ENCODE measurements at regions not wholly inside any gene's neighbourhood (a gene's known extent, or its start where the extent isn't known, plus 50 kb on each side); places are given as distances from the start of the nearest gene placed in this dataset.

DNA sequence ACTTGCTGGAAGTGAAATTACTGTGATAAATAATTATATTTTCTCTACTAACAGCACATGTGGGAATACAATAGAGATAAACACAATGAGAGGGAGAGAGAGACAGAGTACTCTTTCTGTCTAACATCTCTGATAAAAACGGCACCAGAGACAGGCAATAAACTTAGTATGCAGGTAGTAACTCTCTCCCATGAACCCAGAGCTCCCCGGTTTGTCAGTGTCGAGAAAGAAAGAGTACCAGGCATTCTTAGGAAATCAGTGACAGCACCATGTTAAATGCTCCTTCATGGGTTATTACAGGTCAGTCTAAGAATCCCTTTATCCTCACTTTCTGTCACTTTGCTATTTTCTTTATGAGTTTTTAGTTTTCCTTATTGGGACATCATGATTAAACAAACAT lies 110.7 kb upstream of the EPHA3 start:
- WGBS, 2 experiments (ENCODE audit: insufficient coverage in 1 of 2, insufficient read length in 1 of 2): 80 to 87% methylated on average over 3 of the region's 3 CpGs
- Mint-ChIP-seq H3K9me3 (no peaks in the 10 kb centered on the region), H3K36me3 (ENCODE audit: low read depth) (no peaks in the 10 kb centered on the region), H3K27ac (no peak overlapping the region), H3K27me3 (ENCODE audit: insufficient read depth) (no peaks in the 10 kb centered on the region), H3K4me3 (no peak overlapping the region), H3K4me1 (no peaks in the 10 kb centered on the region)
- Histone ChIP-seq H3K27me3 (ENCODE audit: control insufficient read depth, insufficient read depth, low read length, poor library complexity, severe bottlenecking) (no peaks in the 10 kb centered on the region), H3K9me3 (ENCODE audit: control insufficient read depth, low read length) (no peaks in the 10 kb centered on the region), H3K27ac (ENCODE audit: low read depth, low read length) (no peak overlapping the region), H3K36me3 (ENCODE audit: control insufficient read depth, insufficient read depth, low read length) (no peaks in the 10 kb centered on the region), H3K4me1 (ENCODE audit: control insufficient read depth, insufficient read depth, low read length) (no peaks in the 10 kb centered on the region), H3K9ac (ENCODE audit: extremely low read depth, low read length, poor library complexity, severe bottlenecking) (no peak overlapping the region), H3K4me3 (ENCODE audit: low read length) (no peak overlapping the region)
- TF ChIP-seq, protein P1, sequence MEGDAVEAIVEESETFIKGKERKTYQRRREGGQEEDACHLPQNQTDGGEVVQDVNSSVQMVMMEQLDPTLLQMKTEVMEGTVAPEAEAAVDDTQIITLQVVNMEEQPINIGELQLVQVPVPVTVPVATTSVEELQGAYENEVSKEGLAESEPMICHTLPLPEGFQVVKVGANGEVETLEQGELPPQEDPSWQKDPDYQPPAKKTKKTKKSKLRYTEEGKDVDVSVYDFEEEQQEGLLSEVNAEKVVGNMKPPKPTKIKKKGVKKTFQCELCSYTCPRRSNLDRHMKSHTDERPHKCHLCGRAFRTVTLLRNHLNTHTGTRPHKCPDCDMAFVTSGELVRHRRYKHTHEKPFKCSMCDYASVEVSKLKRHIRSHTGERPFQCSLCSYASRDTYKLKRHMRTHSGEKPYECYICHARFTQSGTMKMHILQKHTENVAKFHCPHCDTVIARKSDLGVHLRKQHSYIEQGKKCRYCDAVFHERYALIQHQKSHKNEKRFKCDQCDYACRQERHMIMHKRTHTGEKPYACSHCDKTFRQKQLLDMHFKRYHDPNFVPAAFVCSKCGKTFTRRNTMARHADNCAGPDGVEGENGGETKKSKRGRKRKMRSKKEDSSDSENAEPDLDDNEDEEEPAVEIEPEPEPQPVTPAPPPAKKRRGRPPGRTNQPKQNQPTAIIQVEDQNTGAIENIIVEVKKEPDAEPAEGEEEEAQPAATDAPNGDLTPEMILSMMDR (conservative IDR thresholded peaks at IDR 0.05): no peak
- no peak for DNase-seq

DNA sequence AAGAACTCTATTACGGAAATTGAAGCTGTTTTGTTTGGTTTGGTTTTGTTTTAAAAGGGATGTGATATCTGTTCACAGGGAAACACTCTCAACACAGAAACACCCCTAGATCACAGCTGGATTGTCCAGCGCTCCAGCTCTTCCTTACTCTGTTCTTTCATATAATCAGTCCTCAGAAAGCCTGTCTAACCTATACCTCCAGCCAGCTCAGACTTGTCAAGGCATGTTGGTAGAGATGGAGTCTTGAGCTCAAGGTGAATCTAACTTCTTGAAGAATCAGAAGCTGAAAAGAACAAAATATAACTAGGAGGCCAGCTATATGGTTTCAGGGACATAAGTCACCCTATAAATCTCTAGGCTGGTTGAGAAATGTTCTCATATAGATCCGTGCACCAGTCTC lies 110.2 kb upstream of the EPHA3 start:
- no peak overlapping the region for H3K27ac ChIP-seq (ENCODE audit: low read depth, low read length)
- no peaks in the 10 kb centered on the region for H3K36me3 ChIP-seq (ENCODE audit: control insufficient read depth, insufficient read depth, low read length)
- WGBS, 2 experiments (ENCODE audit: insufficient coverage in 1 of 2, insufficient read length in 1 of 2): 97 to 100% methylated on average over 1 to 3 of the region's 3 CpGs
- no peaks in the 10 kb centered on the region for H3K27me3 ChIP-seq (ENCODE audit: control insufficient read depth, insufficient read depth, low read length, poor library complexity, severe bottlenecking)
- Mint-ChIP-seq H3K27me3 (ENCODE audit: insufficient read depth) (no peaks in the 10 kb centered on the region), H3K36me3 (ENCODE audit: low read depth) (no peaks in the 10 kb centered on the region), H3K9me3 (no peaks in the 10 kb centered on the region), H3K4me3 (no peak overlapping the region), H3K27ac (no peak overlapping the region), H3K4me1 (no peaks in the 10 kb centered on the region)
- TF ChIP-seq, protein P1 (conservative IDR thresholded peaks at IDR 0.05): no peak
- H3K4me1 ChIP-seq (ENCODE audit: control insufficient read depth, insufficient read depth, low read length): no peaks in the 10 kb centered on the region
- no peak for DNase-seq
- no peak overlapping the region for H3K4me3 ChIP-seq (ENCODE audit: low read length)
- H3K9ac ChIP-seq (ENCODE audit: extremely low read depth, low read length, poor library complexity, severe bottlenecking): no peak overlapping the region
- no peaks in the 10 kb centered on the region for H3K9me3 ChIP-seq (ENCODE audit: control insufficient read depth, low read length)

DNA sequence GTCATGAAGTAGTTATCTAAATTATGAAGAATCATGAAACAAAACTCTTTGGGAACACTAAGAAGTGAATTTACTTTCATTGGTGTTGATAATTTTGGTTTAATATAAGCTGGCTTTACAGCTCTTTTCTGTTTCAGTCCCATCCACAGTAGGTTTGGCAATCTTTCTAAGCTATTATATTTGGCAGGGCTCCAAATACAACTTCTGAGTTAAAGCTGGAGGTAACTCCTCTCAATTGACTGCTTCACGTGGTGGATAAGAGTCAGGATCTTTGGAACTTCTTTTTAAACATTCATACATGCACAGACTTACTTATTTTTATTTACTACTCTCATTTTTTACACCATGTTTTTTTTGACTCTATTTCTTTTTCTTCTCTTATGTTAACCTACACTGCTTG lies 106.5 kb upstream of the EPHA3 start:
- no peak for DNase-seq
- 92 to 100% methylated on average over 1 of the region's 1 CpG for WGBS, 2 experiments (ENCODE audit: insufficient coverage in 1 of 2, insufficient read length in 1 of 2)
- Histone ChIP-seq H3K9me3 (ENCODE audit: control insufficient read depth, low read length) (no peaks in the 10 kb centered on the region), H3K4me3 (ENCODE audit: low read length) (no peak overlapping the region), H3K27ac (ENCODE audit: low read depth, low read length) (no peak overlapping the region), H3K27me3 (ENCODE audit: control insufficient read depth, insufficient read depth, low read length, poor library complexity, severe bottlenecking) (no peaks in the 10 kb centered on the region), H3K9ac (ENCODE audit: extremely low read depth, low read length, poor library complexity, severe bottlenecking) (no peak overlapping the region), H3K4me1 (ENCODE audit: control insufficient read depth, insufficient read depth, low read length) (no peaks in the 10 kb centered on the region), H3K36me3 (ENCODE audit: control insufficient read depth, insufficient read depth, low read length) (no peaks in the 10 kb centered on the region)
- TF ChIP-seq, protein P1 (conservative IDR thresholded peaks at IDR 0.05): no peak
- no peaks in the 10 kb centered on the region for H3K27me3 Mint-ChIP-seq (ENCODE audit: insufficient read depth)
- H3K36me3 Mint-ChIP-seq (ENCODE audit: low read depth): no peaks in the 10 kb centered on the region
- no peak overlapping the region for H3K27ac Mint-ChIP-seq
- H3K4me3 Mint-ChIP-seq: no peak overlapping the region
- H3K4me1 Mint-ChIP-seq: no peaks in the 10 kb centered on the region
- no peaks in the 10 kb centered on the region for H3K9me3 Mint-ChIP-seq

All from endodermal cell (in vitro differentiated cells).